Activated T-helper 17 cell treated with anti-CD3 and anti-CD28 coated beads, Interleukin-2, amount 50 U/mL, for 72 hours (primary cell): ENCODE measurements at regions not wholly inside any gene's neighbourhood (a gene's known extent, or its start where the extent isn't known, plus 50 kb on each side); places are given as distances from the start of the nearest gene placed in this dataset.
"Not testable (repeated sequence)": the region's sequence is repeated elsewhere in the genome, so short reads cannot be mapped to it uniquely, and the experiment has no call there.

Experiments used
- ATAC-seq: fragments of 150-1000 bp; cut with Tn5 transposase; replicated peaks from 2 replicates; pipeline ENCODE4 v1.10.0; 2021; ENCODE audit warnings: mild to moderate bottlenecking, moderate library complexity
- H3K27ac Mint-ChIP-seq: one replicate; pipeline ENCODE4 v1.8.0; 2022; ENCODE audit warnings: mixed read lengths
- H3K27me3 Mint-ChIP-seq: one replicate; pipeline ENCODE4 v1.8.0; 2022; ENCODE audit warnings: mixed read lengths
- H3K36me3 Mint-ChIP-seq: one replicate; pipeline ENCODE4 v1.8.0; 2022; ENCODE audit warnings: low read depth, mild to moderate bottlenecking, mixed read lengths
- H3K4me1 Mint-ChIP-seq: one replicate; pipeline ENCODE4 v1.8.0; 2022; ENCODE audit warnings: mixed read lengths
- H3K4me3 Mint-ChIP-seq: one replicate; pipeline ENCODE4 v1.8.0; 2022; ENCODE audit warnings: mild to moderate bottlenecking, mixed read lengths
- H3K9me3 Mint-ChIP-seq: one replicate; pipeline ENCODE4 v1.8.0; 2022; ENCODE audit warnings: mixed read lengths

DNA sequence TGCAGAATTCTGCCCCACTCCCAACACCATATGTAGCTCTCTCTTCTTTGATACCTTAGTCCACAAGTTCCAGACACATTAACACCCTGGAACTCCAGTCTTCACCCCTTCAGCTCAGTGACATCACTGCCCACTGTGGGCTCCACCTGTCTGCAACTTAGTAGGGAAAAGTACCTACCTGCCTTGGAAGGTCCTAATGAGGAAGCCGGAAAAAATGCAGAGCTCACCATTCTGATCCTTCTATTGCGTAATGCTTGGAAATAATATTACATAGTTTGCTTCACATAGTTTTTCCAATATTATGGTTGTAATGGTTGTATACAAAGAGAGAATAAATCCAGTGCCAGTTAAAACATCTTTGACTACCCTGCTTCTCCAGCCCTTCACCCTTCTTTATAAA is 738.4 kb downstream of the RNF144A start:
- Mint-ChIP-seq H3K27ac (no peak overlapping the region), H3K9me3 (peaks cover 16% of the 10 kb centered on the region), H3K4me1 (peaks cover 10% of the 10 kb centered on the region), H3K36me3 (no peaks in the 10 kb centered on the region), H3K27me3 (no peaks in the 10 kb centered on the region), H3K4me3 (no peak overlapping the region)
- ATAC-seq = no peak

DNA sequence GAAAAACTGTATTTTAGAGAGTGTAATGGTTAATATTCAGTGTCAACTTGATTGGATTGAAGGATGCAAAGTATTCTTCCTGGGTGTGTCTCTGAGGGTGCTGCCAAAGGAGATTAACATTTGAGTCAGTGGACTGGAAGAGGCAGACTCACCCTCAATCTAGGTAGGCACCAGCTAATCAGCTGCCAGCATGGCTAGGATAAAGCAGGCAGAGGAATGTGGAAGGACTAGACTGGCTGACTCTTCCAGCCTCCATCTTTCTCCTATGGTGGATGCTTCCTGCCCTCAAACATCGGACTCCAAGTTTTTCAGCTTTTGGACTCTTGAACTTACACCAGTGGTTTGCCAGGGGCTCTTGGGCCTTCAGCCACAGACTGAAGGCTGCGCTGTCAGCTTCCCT is 740.3 kb downstream of the RNF144A start:
- H3K9me3 Mint-ChIP-seq, H3K4me1 Mint-ChIP-seq, ATAC-seq, H3K36me3 Mint-ChIP-seq, H3K27me3 Mint-ChIP-seq: not testable (repeated sequence)
- peak overlapping the region; percentile 68 for H3K27ac Mint-ChIP-seq
- peak overlapping the region; percentile 71 for H3K4me3 Mint-ChIP-seq

DNA sequence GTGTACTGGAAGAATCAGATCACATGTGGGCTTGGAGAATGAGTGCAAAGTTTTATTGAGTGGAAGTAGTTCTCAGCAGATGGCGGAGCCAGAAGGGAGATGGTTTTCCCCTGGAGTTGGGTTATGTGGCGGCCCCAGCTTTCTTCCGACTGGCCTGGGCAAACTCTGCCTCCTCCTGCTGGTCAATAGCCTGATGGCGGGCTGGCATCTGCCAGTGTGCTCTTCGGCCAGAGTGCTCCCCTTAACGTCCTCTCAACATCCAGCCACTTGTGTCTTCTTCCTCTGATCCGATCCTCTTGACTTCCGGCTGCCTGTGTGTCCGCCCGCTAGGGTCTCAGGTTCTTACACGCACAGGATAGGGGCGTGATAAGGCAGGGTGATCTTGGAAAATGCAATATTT is 741.3 kb downstream of the RNF144A start:
- Mint-ChIP-seq H3K4me3 (peak overlapping the region; percentile 71), H3K27ac (peak overlapping the region; percentile 68)

DNA sequence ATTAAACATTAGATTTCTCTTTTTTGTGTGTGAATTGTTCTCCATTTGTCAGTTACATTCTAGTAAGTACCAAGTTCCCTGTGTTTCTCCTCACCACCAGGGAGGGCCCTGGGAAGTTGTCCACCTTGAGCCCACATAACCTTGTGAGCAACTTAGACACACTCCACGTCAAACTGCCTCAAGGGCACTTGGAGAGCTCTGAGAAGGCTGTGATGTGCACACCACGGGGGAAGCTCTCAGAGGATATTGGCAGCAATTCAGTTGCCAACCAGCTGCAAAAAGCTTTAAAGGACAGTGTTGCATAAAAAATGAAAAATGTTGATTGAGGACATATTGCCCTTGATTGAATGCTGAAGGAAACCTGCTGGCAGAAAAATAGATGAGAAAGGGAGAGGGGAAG is 743.6 kb downstream of the RNF144A start:
- Mint-ChIP-seq H3K4me1 (peaks cover 12% of the 10 kb centered on the region), H3K4me3 (peak overlapping the region; percentile 71), H3K9me3 (peaks cover 11% of the 10 kb centered on the region), H3K27ac (no peak overlapping the region), H3K36me3 (no peaks in the 10 kb centered on the region), H3K27me3 (no peaks in the 10 kb centered on the region)
- no peak for ATAC-seq

More for the DNA sequence above, 741.3 kb downstream of the RNF144A start:
- H3K27me3 Mint-ChIP-seq = no peaks in the 10 kb centered on the region
- no peaks in the 10 kb centered on the region for H3K36me3 Mint-ChIP-seq
- peaks cover 9% of the 10 kb centered on the region for H3K9me3 Mint-ChIP-seq
- peak; percentile 26 for ATAC-seq
- H3K4me1 Mint-ChIP-seq = peaks cover 6% of the 10 kb centered on the region

DNA sequence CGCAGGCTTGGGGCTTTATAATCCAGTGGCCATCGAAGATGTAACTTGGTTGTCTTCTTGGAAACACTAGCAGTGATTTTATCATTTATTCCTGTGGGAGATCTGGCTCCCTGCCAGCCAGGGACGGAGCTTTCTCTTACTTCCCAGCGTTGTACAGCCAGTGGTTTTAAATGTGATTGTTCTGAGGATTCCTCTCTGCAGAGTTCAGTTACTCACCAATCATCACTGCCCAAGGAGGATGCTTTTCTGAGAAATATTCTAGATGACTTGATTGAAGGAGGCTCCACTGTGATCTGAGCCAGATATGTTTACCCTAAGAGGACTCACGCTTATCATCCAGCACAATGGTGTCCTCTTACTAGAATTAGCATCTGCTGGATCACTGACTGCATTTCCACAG is 744.3 kb downstream of the RNF144A start:
- Mint-ChIP-seq H3K9me3 (peaks cover 11% of the 10 kb centered on the region), H3K27ac (peak overlapping the region; percentile 57), H3K27me3 (no peaks in the 10 kb centered on the region), H3K36me3 (no peaks in the 10 kb centered on the region), H3K4me1 (peaks cover 12% of the 10 kb centered on the region), H3K4me3 (peak overlapping the region; percentile 71)
- no peak for ATAC-seq

DNA sequence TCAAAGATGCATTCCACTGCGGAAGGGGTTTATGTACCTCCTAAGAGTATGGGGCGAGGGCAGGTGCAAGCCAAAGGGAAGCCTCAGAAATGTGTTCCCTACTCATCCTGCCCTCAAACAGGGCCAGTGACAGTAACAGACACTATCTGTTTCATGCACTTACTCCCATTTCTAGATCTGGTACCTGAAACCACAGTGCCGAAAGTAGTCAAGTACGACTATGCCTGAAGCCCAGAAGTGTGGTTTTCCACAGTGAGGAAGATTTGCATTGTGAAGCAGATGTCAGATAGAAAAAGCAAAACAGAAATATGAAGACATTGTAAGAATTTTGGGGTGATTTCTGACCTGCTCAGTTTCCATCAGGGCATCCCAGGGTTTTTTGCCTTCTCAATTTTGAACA is 748.7 kb downstream of the RNF144A start:
- Mint-ChIP-seq H3K27me3 (no peaks in the 10 kb centered on the region), H3K4me3 (peak overlapping the region; percentile 37), H3K4me1 (peaks cover 7% of the 10 kb centered on the region), H3K36me3 (peaks cover 12% of the 10 kb centered on the region), H3K27ac (no peak overlapping the region), H3K9me3 (peaks cover 7% of the 10 kb centered on the region)
- ATAC-seq = peak; percentile 88

DNA sequence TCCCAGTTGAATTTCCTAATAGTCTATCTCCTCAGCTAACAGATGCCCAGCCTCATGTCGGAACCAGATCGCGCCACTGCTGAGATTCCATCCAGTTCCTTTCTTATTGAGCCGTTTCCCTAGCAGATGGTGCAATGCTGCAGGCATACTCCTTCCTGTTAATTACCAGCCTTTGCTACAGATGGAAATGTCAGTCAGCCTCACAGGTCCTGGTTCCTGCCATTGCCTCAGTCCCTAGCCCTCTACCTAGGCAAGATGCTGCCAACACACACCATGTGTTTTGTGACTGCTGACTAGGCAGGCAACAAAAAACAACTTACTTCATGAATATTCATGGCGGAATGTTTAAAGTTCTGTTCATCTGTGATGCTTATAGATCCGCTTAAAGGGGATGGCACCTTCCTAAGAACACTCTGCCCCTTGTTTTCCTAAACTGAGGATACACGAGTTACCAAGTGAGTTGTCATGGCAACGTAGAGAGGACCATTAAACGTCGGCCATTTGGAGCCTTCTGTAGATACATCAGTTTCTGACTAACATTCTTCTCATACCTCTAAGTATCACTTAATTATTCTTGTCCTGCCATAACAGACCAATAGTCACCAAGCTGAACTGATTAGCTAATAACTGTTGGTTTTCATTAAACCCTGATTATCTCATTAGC is 749.5 kb downstream of the RNF144A start:
- Mint-ChIP-seq H3K36me3 (peaks cover 17% of the 10 kb centered on the region), H3K27me3 (no peaks in the 10 kb centered on the region), H3K4me3 (peak overlapping the region; percentile 37), H3K4me1 (peaks cover 14% of the 10 kb centered on the region), H3K27ac (peak overlapping the region; percentile 25), H3K9me3 (peaks cover 7% of the 10 kb centered on the region)
- no peak for ATAC-seq

DNA sequence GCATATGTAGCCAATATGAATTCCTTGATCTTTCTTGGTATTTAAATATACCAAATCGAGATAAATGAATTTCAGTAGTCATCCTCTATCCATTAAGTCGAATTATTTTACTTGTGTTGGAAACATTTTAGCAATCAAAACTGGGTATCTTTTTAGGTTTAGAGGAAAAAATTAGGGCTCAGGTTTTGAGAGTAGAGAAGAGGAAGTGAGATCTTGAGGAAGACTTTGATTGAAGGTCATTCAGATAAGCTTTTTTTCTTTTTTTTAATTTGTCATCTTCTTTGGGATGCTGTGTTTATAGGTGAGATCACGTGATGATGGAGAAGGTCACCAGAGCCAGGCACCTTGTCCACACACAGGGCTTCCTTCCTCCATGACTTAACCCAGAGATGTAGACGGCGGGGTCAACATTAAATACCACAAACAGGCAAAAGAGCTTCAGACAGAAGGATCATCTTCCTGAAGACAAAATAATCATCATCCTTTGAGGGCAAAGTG is 750.1 kb downstream of the RNF144A start:
- Mint-ChIP-seq H3K27ac (no peak overlapping the region), H3K36me3 (peaks cover 17% of the 10 kb centered on the region), H3K9me3 (peaks cover 7% of the 10 kb centered on the region), H3K4me1 (peaks cover 19% of the 10 kb centered on the region), H3K4me3 (no peak overlapping the region), H3K27me3 (no peaks in the 10 kb centered on the region)
- no peak for ATAC-seq

DNA sequence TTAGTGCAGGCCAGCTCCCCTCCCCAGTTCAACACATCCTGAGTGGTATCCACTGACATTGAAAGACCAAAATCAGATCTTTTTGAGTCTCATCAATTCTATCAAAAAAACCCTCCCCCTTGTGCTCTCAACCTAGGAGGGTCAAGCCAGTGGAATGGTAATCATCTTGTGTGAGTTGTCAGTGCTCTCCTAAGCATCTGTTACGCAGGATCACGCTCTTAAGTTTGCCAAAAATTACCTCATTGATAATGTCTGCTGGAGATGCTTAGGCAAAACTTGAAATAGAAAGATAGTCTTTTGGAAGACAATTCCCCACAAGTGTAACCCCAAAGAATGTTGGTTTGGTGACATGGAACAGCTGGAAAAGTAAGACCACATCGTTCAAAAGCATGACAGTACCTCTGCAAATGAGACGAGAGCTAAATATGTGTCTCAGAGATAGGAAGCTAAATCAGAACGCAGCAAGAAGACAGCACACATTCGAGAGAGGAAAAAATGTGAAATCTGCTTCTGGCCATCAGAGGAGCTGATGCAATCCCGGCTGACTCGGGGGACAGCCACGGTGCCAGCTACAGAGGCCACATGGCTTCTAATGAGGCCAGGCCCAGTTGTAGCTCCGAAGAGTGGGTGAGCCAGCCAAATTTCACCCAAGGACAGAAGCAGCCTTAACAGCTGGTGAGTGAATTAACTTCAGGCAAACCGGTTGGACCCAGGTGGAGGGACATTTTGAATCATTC is 753.9 kb downstream of the RNF144A start:
- Mint-ChIP-seq H3K27ac (peak overlapping the region; percentile 65), H3K36me3 (peaks cover 22% of the 10 kb centered on the region), H3K4me3 (peak overlapping the region; percentile 74), H3K27me3 (no peaks in the 10 kb centered on the region), H3K9me3 (peaks cover 3% of the 10 kb centered on the region), H3K4me1 (peaks cover 22% of the 10 kb centered on the region)
- no peak for ATAC-seq

DNA sequence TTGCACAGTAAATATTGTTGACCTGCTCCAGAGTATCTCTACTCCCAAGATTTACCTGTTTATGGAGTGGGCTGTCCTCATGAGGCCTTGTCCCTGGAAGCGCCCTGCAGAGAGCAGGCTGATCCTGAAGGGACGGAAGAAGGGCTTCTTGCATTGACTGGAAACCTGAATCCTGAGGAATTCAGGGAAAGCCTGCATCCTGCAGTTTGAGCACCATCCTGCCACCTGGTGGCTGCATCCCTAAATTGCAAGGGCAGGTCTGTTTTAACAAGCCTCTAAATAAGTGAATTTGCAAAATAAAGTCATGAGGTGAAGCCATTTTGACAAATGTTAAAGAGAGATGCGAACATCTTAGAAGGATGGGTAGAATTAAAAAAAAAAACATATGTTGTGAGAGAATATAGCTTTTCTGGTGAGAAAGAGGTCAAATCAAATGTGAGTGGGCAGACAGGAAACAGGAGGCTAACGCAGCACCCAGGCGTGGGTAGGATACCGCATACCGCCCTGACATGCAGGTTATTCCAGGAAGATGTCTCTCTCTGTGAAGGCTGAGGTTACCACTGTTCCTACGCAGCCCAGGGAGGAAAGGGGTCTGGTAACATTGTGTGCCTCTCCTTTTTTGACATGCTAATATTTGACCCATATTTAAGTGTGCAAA is 754.9 kb downstream of the RNF144A start:
- H3K4me1 Mint-ChIP-seq = peaks cover 22% of the 10 kb centered on the region
- no peaks in the 10 kb centered on the region for H3K27me3 Mint-ChIP-seq
- H3K9me3 Mint-ChIP-seq = peaks cover 3% of the 10 kb centered on the region
- H3K36me3 Mint-ChIP-seq = peaks cover 16% of the 10 kb centered on the region
- peak; percentile 89 for ATAC-seq
- peak overlapping the region; percentile 74 for H3K4me3 Mint-ChIP-seq
- peak overlapping the region; percentile 46 for H3K27ac Mint-ChIP-seq

DNA sequence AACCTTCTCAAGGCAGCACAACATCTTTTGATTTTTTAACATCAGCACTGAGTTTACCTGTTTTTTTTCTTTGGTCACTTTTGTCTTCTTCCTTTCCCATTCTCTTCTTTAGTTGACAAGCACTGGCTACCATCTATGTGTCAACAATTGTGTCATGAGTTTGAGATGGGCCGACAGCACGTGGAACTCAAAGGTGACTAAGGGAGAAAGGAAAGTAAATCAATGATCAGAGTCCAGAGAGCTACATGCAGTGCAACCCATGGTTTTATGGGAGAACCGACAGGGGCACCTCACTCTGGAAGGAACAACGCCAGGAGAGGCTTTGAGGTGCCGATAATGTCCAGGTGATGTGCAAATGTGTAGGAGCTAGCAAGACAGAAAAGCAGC is 755.5 kb downstream of the RNF144A start:
- Mint-ChIP-seq H3K27ac (peak overlapping the region; percentile 46), H3K4me1 (peaks cover 22% of the 10 kb centered on the region), H3K36me3 (peaks cover 11% of the 10 kb centered on the region), H3K27me3 (no peaks in the 10 kb centered on the region), H3K9me3 (peaks cover 3% of the 10 kb centered on the region), H3K4me3 (peak overlapping the region; percentile 74)
- peak; percentile 81 for ATAC-seq

DNA sequence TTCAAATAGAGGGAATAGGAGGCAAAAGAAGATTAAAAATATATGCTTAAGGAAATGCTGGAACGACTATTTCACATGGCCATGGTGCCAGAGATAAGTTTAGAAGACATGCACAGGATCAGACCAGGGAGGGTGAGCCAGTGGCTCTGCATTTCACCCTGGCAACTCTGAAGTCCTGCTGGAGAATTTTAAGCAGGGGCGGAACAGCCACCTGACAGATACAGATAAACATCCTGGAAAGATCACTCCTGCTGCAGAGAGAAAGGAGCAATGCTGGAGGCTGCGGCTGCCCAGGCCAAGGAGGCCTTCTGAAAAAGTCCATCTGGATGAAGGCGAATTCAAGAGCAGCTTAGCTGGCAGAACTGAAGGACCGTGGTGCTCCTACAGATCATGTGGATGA is 755.9 kb downstream of the RNF144A start:
- H3K27me3 Mint-ChIP-seq = no peaks in the 10 kb centered on the region
- H3K4me3 Mint-ChIP-seq = peak overlapping the region; percentile 74
- ATAC-seq = no peak

DNA sequence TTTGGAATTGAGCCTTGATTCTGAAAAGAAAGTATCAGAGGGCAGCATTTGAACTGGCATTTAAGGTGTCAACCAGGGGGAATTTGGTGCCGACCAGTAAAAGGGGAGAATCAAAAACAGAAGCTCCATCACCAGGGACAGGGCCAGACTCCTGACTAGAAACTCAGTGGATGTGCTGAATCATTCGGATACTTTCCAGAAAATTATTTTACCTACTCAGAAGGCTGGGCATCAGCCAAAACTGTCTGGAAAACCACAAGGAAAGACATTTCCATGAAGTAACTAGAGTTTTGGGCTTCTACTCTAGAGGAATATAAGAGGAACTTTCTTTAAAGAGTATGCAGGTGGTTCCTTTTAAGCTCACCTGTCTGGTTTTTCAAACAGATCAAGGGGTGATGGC is 756.6 kb downstream of the RNF144A start:
- peaks cover 11% of the 10 kb centered on the region for H3K36me3 Mint-ChIP-seq

More for the DNA sequence above, 755.9 kb downstream of the RNF144A start:
- Mint-ChIP-seq H3K27ac (peak overlapping the region; percentile 46), H3K36me3 (peaks cover 11% of the 10 kb centered on the region), H3K4me1 (peaks cover 22% of the 10 kb centered on the region), H3K9me3 (peaks cover 3% of the 10 kb centered on the region)

DNA sequence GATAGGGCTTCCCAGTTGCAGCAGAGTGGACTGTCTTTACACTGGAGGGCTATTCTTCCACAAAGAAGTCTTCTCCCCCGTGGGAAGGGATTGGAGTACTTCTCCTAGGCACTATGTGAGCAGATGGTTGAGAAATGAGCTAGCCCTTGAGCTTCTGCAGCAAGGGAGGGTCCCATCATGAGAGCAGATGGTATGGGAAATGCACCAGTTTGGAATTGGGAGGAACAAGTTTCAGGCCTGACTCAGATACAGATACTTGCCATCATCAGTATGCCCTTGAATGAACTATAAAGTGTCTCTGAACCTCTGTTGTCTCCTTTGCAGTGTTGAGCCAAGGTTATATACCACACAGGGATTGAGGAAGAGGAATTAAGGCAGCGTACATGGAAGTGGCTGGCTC is 757.4 kb downstream of the RNF144A start:
- Mint-ChIP-seq H3K4me3 (no peak overlapping the region), H3K9me3 (peaks cover 3% of the 10 kb centered on the region), H3K4me1 (peaks cover 22% of the 10 kb centered on the region), H3K36me3 (peaks cover 11% of the 10 kb centered on the region), H3K27ac (no peak overlapping the region), H3K27me3 (no peaks in the 10 kb centered on the region)
- ATAC-seq = no peak

More for the DNA sequence above, 756.6 kb downstream of the RNF144A start:
- H3K27ac Mint-ChIP-seq = no peak overlapping the region
- peaks cover 22% of the 10 kb centered on the region for H3K4me1 Mint-ChIP-seq
- H3K4me3 Mint-ChIP-seq = no peak overlapping the region
- ATAC-seq = no peak
- peaks cover 3% of the 10 kb centered on the region for H3K9me3 Mint-ChIP-seq
- no peaks in the 10 kb centered on the region for H3K27me3 Mint-ChIP-seq
